Posterior cingulate gyrus (tissue), 11 donors: ENCODE measurements at regions not wholly inside any gene's neighbourhood (a gene's known extent, or its start where the extent isn't known, plus 50 kb on each side); places are given as distances from the start of the nearest gene placed in this dataset.
"Not testable (repeated sequence)": the region's sequence is repeated elsewhere in the genome, so short reads cannot be mapped to it uniquely, and the experiment has no call there.

Experiments used
- DNase-seq, 10 donors: peaks; one replicate each; pipeline versions ENCODE4 v3.0.0 to v3.0.0-alpha.2; 2020 to 2021; ENCODE audit warnings: mixed read lengths in 3 of 10
- intact Hi-C: fragments of 100-400 bp; cut with DNase I; formaldehyde crosslinking; loops from one replicate; pipeline ENCODE4 v1.15.1; 2023

DNA sequence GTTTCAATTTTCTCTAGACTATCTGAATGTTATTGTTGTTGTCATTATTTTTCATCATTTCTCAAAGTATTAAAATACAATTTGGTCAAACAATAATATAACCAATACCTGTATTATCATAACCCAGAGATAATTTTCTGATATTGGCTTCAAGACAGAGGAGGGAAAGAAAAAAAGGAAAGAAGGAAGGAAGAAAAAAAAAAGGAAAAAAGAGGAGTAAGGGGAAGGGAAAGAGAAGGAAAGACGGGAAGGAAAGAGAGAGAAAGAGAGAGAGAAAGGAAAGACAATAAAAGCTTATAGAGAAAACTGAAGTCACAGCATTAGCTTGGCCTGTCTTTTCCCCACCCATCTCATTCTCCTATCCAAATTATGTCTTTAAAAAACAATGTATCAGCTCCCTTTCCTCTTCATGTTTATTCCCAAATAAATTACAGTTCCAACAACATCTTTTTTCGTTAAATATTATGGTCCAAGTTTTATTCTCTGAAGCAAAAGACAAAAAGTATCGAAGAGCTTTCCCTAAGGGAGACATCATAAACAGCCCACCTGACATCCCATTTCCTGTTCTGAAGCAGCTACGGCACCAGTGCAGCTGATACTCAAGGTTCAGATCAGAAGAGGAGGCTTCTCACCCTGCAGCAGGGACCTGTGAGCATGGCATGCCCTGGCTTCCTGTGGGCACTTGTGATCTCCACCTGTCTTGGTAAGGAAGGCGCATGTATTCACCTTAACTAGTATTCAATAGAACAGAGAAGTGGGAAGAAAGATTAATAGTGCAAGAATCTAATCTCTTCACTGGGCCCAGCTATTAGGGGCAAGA, 308.3 kb downstream of the DAD1 start:
- intact Hi-C loops: no loop called here
- no peak for DNase-seq

DNA sequence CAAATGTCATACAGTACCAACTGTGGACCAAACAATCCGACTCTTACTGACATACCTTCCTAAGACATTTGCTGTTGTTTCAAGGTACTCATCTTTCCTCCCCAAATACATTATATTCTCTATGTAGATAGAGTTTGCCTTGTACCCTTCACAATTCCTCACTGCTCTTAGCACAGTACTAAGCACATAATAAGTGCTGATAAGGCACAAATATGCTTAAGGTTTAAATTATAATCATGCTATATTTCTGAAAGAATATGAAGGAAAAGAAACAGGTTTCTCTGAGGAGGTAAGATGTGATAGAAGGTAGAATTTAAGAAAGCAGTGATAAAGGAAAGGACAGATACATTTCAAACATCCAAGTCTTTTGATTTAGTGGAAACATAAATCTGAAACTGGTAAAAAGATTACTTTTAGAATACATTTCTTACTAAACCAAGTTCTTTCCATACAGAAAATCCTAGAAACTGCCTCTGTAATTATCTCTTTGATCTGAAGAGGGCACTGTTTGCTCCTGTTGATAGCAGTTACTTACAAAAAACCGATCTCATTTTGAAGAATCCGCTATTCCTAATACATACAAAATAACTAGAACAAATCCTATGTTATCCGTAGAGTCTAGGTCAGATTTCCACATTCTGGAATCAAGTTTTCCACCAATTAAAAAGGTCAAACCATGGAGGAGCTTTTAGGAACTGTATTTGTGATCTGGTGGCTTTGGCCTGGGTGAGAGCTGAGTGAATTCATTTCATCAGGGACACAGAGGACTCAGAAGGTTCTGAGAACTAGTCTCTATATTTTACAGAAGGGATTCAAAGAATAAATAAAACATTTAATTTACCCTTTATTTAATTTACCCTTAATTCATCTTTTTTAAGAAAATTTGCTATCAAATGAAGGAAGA, 311.9 kb downstream of the DAD1 start:
- DNase-seq: no peak
- intact Hi-C loops: no loop called here

DNA sequence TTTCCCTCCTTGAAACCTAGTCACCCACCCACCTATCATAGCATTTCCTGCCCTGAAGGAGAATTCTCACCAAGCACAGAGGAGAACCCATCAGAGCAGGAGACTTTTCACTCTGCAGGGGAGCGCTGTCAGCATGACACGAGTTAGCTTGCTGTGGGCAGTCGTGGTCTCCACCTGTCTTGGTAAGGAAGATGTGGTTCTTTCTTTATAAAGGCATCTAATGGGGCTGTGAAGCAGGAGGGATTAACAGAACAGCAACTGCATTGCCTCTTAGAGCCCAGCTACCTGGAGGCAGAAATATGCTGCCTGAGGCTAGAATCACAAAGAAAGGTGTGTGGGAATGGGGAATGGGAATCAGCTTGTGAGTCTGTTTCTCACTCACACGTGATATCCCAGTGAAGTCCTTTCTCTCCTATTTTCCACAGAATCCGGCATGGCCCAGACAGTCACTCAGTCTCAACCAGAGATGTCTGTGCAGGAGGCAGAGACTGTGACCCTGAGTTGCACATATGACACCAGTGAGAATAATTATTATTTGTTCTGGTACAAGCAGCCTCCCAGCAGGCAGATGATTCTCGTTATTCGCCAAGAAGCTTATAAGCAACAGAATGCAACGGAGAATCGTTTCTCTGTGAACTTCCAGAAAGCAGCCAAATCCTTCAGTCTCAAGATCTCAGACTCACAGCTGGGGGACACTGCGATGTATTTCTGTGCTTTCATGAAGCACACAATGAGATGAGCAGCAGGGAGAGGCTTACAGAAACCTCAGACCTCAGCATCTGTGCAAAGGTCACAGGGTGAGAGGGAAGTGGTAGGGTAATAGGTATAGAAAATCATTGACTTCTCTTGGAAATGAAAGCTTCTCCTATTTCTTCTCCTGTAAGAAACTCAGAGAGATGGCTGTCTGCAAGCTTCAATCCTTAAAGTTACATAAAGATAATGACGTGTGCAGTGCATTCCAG, 316.9 kb downstream of the DAD1 start:
- peak in 1 of 10 donors; percentile 54 for DNase-seq
- intact Hi-C loops: no loop called here

DNA sequence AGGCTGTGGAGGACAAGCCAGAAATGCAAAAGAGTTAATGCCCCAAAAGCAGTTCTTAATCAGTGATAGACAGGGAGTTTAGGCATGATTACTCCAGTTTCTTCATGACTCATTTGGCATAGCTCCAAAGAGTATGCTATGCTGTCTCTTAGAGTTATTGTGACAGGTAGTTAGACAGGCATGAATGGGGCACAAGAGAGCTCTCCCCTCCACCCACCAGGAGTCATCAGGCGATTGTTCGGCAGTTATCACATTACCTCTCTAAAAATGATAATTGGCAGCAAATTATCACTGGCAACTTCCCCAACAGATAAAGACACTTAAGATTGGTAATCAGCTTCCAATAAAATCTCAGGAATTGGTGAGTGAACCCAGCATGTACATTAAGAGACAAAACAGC, 320.1 kb downstream of the DAD1 start:
- intact Hi-C loops: no loop called here
- no peak for DNase-seq

DNA sequence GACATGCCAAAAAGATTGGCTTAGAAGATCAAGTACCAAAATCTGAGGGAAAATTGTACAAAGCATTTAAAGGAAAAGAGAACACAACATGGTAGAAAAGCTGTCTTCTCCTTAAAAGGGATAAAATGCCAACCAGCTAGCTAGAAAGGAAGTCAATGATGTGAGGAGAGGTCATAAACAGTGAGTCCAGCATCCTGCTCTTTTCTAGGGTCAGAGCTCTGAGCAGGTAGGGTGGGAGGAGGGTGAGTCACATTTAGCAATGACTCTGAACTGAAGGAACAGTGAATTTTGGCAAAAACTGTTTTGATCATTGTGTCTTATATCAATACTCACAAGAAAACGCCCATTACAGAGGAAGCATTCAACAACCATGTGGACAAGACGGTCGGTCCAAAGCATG, 322.3 kb downstream of the DAD1 start:
- intact Hi-C loops: no loop called here
- DNase-seq: no peak

DNA sequence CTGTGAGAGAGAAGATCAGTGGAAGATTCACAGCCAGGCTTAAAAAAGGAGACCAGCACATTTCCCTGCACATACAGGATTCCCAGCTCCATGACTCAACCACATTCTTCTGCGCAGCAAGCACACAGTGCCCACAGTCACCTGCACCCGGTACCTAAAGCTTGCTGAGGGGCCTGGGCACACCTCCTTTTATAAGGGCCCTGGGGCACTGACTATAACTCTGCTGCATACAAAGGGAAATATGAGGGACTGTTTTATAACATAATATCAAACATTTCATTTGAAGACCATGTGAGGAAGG, 322.9 kb downstream of the DAD1 start:
- no peak for DNase-seq
- intact Hi-C loops: no loop called here

DNA sequence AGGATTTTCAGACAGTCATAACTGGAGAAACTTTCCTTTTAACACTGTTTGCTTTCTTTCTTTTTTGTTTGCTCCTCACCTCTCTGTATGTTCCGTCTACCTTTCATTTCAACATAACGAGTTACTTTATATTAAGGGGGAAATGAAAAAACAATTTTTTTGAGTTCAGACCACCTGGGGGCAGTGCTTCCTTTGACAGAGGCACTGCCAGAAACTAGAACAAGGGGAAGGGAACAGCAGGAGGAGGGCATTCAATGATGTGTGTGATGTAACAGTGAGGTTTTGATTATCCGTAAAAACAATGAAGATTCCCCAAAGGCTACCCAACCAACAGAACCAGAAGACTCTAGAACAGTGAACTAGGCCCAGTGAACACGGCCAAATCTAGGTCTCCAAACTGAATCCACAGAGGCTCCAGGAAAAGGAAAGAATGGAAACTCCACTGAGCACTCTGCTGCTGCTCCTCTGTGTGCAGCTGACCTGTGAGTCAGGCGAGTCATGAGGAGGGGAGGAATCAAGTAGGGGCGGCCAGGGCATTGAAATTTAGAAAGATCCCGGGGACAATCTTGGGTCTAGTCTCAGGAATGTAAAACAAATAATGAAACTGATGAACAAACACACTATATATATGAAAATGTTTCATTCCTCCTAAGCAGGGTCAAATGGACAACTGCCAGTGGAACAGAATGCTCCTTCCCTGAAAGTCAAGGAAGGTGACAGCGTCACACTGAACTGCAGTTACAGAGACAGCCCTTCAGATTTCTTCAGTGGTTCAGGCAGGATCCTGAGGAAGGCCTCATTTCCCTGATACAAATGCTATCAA, 323.5 kb downstream of the DAD1 start:
- DNase-seq: peak in 1 of 10 donors; percentile 28
- intact Hi-C loops: no loop called here

DNA sequence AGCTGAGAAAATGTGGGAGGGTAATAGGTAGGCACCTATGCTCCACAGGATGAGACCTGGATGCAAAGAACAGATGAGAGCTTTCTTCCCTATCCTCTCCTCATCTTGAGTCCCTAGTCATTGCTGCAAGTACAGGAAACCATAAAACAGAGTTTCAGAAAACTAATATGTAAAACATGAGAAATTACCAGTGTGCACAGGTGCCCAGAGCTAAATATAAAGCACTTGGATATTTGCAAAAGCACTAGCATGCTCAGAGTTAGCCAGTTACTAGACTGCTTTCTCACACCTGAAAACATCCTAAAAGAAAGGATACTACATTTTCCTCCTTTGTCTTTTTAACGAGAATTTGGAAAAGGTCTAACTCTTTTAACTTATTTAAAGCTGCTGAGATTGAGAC, 324.3 kb downstream of the DAD1 start:
- intact Hi-C loops: no loop called here
- DNase-seq: no peak

DNA sequence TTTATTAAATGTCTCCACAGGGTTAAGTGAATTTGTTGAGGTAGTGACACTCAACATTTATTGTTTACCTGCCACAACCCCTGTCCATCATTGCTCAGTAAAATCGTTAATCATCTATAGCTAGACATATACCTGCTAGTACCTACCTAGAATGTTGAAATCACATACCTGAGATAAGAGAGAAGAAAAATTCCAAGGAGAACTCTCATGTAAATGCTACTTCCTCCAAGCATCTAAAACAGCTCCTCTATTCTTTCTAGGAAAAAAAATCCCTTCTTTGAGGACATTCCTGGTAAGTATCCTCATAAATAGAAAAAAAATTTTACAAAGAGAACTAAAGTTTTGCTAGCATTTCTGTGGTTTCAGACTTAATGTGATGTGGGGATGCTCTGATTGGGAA, 325.1 kb downstream of the DAD1 start:
- DNase-seq: no peak
- intact Hi-C loops: no loop called here

DNA sequence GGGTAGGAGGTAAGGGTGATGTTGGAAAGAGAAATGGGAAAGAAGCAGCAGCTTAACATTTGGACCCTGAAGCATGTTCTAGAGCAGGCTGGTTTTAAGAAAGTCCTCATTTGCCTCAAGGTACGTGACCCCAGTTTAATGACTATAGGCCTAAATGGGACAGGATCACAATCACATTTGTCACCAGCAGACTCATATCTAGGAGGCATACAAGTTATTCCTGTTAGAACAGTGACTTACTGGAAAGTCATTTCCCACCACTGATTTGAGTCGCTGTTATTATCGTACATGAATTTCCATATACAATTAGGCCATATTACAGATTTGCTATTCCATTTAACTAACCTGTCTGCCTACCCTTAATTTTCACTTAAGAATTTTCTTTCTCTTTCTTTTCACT, 326.1 kb downstream of the DAD1 start:
- intact Hi-C loops: no loop called here
- no peak for DNase-seq

DNA sequence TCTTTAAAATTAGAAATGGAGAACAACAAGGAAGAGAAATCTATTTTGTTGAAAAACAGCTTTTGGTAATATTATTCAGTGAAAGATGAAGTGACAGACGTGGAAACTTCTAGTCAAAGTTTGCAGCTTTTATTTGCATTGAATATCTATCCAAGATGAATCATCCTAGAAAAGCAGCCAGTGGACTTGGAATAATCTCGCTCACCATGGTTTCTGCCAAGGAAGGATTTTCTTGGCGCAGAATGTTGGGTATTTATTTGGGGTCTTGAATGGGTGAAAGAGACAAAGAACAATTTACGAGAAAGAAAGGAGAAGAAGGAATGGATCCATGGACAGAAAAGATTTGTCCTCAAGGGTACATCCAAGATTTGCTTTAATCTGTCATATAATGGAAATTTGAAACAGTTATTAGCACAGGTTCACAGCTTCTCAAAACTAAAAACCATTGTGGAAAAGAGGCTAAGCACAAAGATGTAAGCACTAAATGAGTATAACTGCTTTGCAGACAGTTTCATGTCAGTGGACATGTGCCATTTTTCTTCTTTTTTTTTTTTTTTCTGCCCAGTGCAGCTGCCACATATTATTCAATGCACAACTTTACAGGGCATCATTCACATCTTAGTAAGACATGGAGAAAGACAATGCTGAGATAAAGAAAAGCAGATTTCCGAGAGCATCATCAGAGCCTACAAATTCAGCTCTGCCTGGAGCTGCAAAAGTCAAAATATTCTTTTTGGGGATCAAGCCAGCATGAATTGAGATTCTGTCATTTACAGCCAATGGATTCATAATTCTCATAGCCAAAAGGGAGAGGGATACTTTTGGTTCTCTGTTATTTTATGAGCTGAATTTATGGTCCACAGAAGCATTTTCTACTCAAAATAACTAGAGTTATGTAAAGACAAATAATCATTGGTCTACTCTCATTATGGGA, 333.7 kb downstream of the DAD1 start:
- intact Hi-C loops: no loop called here
- DNase-seq: no peak

DNA sequence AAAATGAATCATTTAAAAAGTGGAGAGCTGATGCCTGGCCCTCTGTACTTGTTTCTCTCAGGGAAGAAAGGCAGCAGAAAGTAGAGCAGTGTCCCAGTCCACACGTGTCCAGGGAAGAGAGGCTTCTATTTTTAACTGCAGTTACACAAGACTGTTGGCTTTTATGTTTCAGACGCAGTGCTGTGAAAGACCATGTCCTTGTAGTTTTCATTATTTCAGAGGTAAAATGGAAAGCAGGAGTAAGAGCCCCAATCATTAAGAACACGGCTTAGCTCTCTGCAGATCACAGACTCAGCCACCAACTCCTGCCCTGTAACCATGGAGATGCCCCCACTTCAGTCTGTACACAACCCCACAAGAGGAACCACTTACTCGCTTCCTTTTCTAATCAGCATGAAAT, 336.3 kb downstream of the DAD1 start:
- DNase-seq: no peak
- intact Hi-C loops: no loop called here

DNA sequence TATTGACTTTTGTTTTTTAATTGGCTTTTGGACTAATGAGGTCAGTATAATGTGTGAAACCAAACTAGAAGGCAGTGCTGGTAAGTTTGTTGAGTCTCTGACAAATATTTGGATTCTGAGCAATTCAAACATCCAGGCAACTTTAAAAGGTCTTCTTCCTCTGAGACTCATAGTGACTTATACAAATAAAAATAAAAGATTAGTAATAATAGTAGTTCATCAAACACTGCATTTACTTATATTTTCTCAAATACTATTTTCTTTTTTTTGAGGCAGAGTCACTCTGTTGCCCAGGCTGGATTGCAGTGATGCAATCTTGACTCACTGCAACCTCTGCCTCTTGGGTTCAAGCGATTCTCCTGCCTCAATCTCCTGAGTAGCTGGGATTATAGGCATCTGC, 337.9 kb downstream of the DAD1 start:
- DNase-seq: no peak
- intact Hi-C loops: no loop called here

DNA sequence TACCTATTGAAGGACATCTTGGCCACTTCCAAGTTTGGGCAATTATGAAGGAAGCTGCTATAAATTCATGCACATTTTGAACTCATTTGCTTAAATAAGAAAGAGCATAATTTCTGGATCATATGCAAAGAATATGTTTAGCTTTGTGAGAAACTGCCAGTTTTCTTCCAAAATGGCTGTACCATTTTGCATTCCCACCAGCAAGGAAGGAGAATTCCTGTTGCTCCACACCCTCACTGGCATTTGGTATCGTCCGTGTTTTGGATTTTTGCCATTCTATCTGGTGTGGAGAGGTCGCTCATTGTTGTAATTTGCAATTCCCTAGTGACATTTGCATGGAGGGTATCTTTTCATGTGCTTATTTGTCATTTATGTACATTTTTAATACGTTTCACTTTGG, 339.3 kb downstream of the DAD1 start:
- no peak for DNase-seq
- intact Hi-C loops: no loop called here

DNA sequence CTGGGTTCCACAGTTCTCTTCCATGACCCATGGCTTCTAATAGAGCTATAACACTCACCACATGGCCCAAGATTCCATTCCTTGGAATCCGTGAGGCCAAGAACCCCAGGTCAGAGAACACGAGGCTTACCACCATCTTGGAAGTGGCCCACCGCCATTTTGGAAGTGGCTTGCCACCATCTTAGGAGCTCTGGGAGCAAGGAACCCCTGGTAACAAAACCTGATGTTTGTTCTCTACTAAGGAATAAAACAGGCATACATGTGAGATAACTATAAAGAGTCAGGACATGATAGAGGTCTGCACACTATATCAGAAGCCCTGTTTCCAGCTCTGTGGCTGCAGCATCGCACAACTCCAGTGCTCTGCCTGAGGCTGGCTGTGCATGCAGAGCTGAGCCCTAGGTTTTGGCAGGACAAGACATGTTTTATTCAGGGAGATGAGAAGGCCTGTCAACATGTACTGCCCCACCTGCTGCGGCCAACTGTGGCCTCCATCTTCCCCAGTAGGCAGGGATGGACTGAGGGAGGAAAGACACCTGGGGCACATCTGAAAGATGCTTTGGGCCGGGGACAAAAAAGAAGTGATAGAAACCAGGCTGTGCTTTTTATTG, 344.9 kb downstream of the DAD1 start:
- DNase-seq: no peak

DNA sequence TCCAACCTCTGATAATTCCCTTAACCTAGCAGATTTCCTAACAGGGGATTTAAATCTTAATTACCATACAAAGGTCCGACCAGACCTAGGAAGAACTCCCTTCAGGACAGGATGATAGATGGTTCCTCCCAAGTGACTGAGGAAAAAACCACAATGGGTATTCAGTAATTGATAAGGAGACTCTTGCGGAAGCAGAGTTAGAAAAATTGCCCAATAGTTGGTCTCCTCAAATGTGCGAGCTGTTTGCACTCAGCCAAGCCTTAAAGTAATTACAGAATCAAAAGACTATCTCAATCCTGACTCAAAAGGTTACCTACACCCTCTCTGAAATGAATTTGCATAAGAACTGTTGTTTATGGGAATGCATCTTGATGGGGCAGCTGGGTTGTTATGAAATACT, 350.7 kb downstream of the DAD1 start:
- DNase-seq: not testable (repeated sequence)

More for the DNA sequence above, 344.9 kb downstream of the DAD1 start:
- intact Hi-C loops: no loop called here

DNA sequence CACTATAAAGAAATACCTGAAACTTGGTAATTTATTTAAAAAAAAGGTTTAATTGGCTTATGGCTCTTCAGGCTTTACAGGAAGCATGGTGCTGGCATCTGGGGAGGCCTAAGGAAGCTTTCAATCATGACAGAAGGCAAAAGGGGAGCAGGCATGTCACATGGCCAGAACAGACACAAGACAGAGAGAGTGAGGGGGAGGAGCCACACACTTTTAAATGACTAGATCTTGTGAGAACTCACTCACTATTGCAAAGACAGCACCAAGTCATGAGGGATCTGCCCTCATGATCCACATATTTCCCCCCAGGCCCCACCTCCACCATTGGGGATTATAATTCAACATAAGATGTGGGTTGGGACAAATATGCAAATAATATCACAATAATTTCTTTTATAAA, 355.6 kb downstream of the DAD1 start:
- intact Hi-C loops: no loop called here
- DNase-seq: no peak

More for the DNA sequence above, 350.7 kb downstream of the DAD1 start:
- intact Hi-C loops: not testable (repeated sequence)

DNA sequence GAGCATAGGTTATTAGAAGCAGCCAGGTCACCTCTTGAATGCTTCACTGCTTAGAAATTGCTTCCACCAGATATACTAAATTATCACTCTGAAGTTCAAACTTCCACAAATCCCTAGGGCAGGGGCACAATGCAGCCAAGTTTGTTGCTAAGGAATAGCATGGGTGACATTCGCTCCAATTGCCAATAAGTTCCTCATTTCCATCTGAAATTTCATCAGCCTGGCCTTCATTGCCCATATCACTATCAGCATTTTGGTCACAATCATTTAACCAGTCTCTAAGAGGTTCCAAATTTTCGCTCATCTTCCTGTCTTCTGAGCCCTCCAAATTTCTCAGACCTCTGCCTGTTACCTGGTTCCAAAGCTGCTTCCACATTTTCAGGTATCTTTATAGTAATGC, 356.1 kb downstream of the DAD1 start:
- no peak for DNase-seq
- intact Hi-C loops: no loop called here
